GM21723 (cell line): ENCODE measurements at regions not wholly inside any gene's neighbourhood (a gene's known extent, or its start where the extent isn't known, plus 50 kb on each side); places are given as distances from the start of the nearest gene placed in this dataset.

ENCODE experiments used
- ATAC-seq: cut with Tn5 transposase; IDR thresholded peaks from one replicate; pipeline ENCODE4 v1.9.1; 2021; ENCODE audit warnings: mild to moderate bottlenecking, moderate library complexity; ENCODE audit not compliant: unreplicated experiment

GRCh38 chr1:36743286-36744005 lies 260.7 kb upstream of the CSF3R start:
- ATAC-seq = no peak

GRCh38 chr1:36741066-36741465 lies 258.4 kb upstream of the CSF3R start:
- no peak for ATAC-seq

GRCh38 chr1:36740446-36740845 lies 257.7 kb upstream of the CSF3R start:
- no peak for ATAC-seq

GRCh38 chr1:36739703-36740289 lies 257.1 kb upstream of the CSF3R start:
- no peak for ATAC-seq

GRCh38 chr1:36738245-36738644 lies 255.5 kb upstream of the CSF3R start:
- no peak for ATAC-seq

GRCh38 chr1:36737767-36738166 lies 255.1 kb upstream of the CSF3R start:
- ATAC-seq = no peak

- ATAC-seq = no peak
Measured at GRCh38 chr1:36737038-36737555, 254.4 kb upstream of the CSF3R start.

- ATAC-seq = no peak
Measured at GRCh38 chr1:36735939-36736730, 253.4 kb upstream of the CSF3R start.

- ATAC-seq = no peak
Measured at GRCh38 chr1:36735436-36735835, 252.7 kb upstream of the CSF3R start.

GRCh38 chr1:36734356-36734755 lies 251.6 kb upstream of the CSF3R start:
- ATAC-seq = no peak

GRCh38 chr1:36733748-36734147 lies 251.0 kb upstream of the CSF3R start:
- ATAC-seq = no peak

- ATAC-seq = no peak
Measured at GRCh38 chr1:36732015-36732356, 249.3 kb upstream of the CSF3R start.

GRCh38 chr1:36731226-36732014 lies 248.7 kb upstream of the CSF3R start:
- no peak for ATAC-seq

GRCh38 chr1:36730599-36730998 lies 247.9 kb upstream of the CSF3R start:
- ATAC-seq = no peak

GRCh38 chr1:36729716-36730510 lies 247.2 kb upstream of the CSF3R start:
- ATAC-seq = no peak

GRCh38 chr1:36729289-36729688 lies 246.6 kb upstream of the CSF3R start:
- no peak for ATAC-seq

- no peak for ATAC-seq
Measured at GRCh38 chr1:36728846-36729245, 246.1 kb upstream of the CSF3R start.

- ATAC-seq = no peak
Measured at GRCh38 chr1:36728051-36728450, 245.3 kb upstream of the CSF3R start.

GRCh38 chr1:36725151-36725550 lies 242.4 kb upstream of the CSF3R start:
- no peak for ATAC-seq

GRCh38 chr1:36723813-36724212 lies 241.1 kb upstream of the CSF3R start:
- ATAC-seq = no peak
